ENCODE measurements at regions not wholly inside any gene's neighbourhood (a gene's known extent, or its start where the extent isn't known, plus 50 kb on each side); places are given as distances from the start of the nearest gene placed in this dataset.

DNA sequence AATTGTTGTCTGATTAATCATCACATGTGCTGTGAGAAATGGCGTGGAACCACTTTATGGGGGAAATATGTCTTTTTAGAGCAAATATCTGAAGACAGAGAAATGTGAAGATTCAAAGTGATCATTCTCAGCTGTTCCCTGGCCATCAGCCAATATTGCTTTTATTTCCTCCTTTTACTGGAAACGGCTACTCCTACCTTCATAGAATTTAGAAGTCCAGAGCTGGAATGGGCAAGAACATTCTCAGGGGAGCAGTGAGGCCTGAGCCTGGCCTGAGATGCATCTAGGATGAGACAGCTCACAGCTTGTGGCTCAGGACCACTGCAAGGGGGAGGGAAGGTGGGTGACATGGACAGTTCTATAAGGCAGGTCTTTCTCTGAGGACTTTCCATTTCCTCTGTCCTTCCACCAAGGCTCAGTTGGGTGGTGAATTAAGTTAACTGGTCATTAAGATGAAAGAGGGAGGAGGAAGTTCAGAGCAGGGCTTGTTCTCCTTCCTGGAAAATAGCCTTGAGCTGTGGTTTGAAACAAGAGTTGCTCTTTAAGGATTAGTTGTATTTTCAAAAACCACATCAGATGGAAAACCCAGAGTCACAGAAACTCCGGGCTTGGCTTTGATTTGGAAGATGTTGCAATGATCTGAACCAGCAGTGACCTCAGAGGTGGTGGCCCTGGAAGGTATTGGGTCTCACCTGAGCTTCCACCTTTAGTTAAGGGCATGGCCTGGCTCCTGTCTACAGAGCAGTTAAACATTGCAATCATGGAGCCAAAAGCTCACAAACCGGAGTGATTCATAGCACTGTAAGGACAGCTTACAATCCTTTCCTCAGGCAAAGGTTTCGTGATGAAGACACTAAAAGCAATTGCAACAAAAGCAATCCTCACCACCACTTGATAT is 144.3 kb downstream of the VAPA start:
- peak overlapping the region; percentile 93 for H2AK9ac ChIP-seq (replicated peaks; ENCODE audit: low read depth, low read length, poor library complexity)
- peak overlapping the region; percentile 99 for H3K4ac ChIP-seq (ENCODE audit: low read depth, low read length)
- in situ Hi-C loops (cut with MboI; ENCODE audit: low sequenced_read_pairs) (no loop called here), dilution Hi-C loops (cut with HindIII; ENCODE audit: low sequenced_read_pairs, unreplicated experiment) (no loop called here), intact Hi-C loops (cut with micrococcal nuclease) (loop anchor here (5.0 kb wide), 1 partner anchor 464 kb away; no protein-coding TSS in a partner anchor)
- peak overlapping the region; percentile 97 for H3K27ac ChIP-seq (ENCODE audit: insufficient read depth, low read length)
- H4K5ac ChIP-seq (ENCODE audit: low read depth, low read length) = peak overlapping the region; percentile 83
- no peaks in the 10 kb centered on the region for H3K27me3 ChIP-seq (ENCODE audit: control insufficient read depth, insufficient read depth, low read length)
- WGBS, 2 experiments (ENCODE audit: extremely low coverage in 2 of 2, insufficient read length in 1 of 2) = 20% methylated on average over 1 of the region's 5 CpGs; no CpG with 5 or more reads in 1 of the 2 experiments
- H4K8ac ChIP-seq (ENCODE audit: low read depth in 2 of 2, low read length in 2 of 2) = peak overlapping the region; percentile 93 to 97
- no TSS peak for BruUV-seq (replicated peaks)
- peaks cover 27% of the 10 kb centered on the region for H3K9me1 ChIP-seq (ENCODE audit: insufficient read depth, low read length)
- H2AK5ac ChIP-seq (ENCODE audit: low read depth, low read length) = peak overlapping the region; percentile 97
- H3K36me3 ChIP-seq (ENCODE audit: control insufficient read depth, insufficient read depth, low read length) = no peaks in the 10 kb centered on the region
- peak overlapping the region; percentile 99 for H4K91ac ChIP-seq (ENCODE audit: insufficient read depth, low read depth, low read length)
- peak overlapping the region; percentile 95 for H3K14ac ChIP-seq (replicated peaks; ENCODE audit: low read depth, low read length)
- H2BK120ac ChIP-seq (ENCODE audit: low read depth, low read length) = peak overlapping the region; percentile 99
- peak overlapping the region; percentile 97 for H2BK5ac ChIP-seq (ENCODE audit: low read depth, low read length, poor library complexity, severe bottlenecking)
- ATAC-seq (ENCODE audit: low read depth) (peak; percentile 45), DNase-seq (peak; percentile 84)
- peak overlapping the region; percentile 99 for H3K23ac ChIP-seq (ENCODE audit: low read depth, low read length)
- no peaks in the 10 kb centered on the region for H3K9me3 ChIP-seq (ENCODE audit: control insufficient read depth, insufficient read depth, low read length)
- no peaks in the 10 kb centered on the region for H4K20me1 ChIP-seq (ENCODE audit: insufficient read depth, low read length)
- 0 out of 2 replicates have a peak, but pooled peaks have one; percentile 45 for TF ChIP-seq FOS (IDR thresholded peaks at IDR 0.05; ENCODE audit: low read depth, low read length)
- TF ChIP-seq MAFK (IDR thresholded peaks at IDR 0.05; ENCODE audit: low read depth, low read length) = no peak
- TF ChIP-seq CEBPB (IDR thresholded peaks at IDR 0.05; ENCODE audit: low read depth, low read length) = peak; percentile 53; the same call in 1 of the 2 replicates
- 0 out of 2 replicates have a peak, but pooled peaks have one; percentile 34 for TF ChIP-seq BHLHE40 (IDR thresholded peaks at IDR 0.05; ENCODE audit: low read depth, low read length)
- no peak for TF ChIP-seq RAD21 (IDR thresholded peaks at IDR 0.05; ENCODE audit: low read length)
- H2BK20ac ChIP-seq (ENCODE audit: low read depth, low read length) = peak overlapping the region; percentile 99
- ChIA-PET CTCF (interaction anchor here (1.5 kb wide), 1 partner anchor 13 kb away, joined by 4 read pairs; no protein-coding TSS in a partner anchor), POLR2A (ENCODE audit: unreplicated experiment) (no interaction called here)
- H3K4me1 ChIP-seq (ENCODE audit: control insufficient read depth, insufficient read depth, low read length) = peaks cover 38% of the 10 kb centered on the region
- no peak overlapping the region for H3K4me3 ChIP-seq (ENCODE audit: insufficient read depth, low read depth, low read length)
- peak overlapping the region; percentile 96 for H2BK15ac ChIP-seq (ENCODE audit: low read depth, low read length)
- H2AFZ ChIP-seq (replicated peaks; ENCODE audit: low read length, poor library complexity) = peak overlapping the region; percentile 87
- peak overlapping the region; percentile 12; the same call in 1 of the 2 replicates for H3K9ac ChIP-seq (ENCODE audit: low read depth, low read length)
- H3K18ac ChIP-seq (ENCODE audit: low read depth, low read length) = peak overlapping the region; percentile 86
- H3K79me1 ChIP-seq (ENCODE audit: low read depth in 1 of 2, low read length in 2 of 2) = 0 out of 4 replicates have a peak, but pooled peaks cover 0 to 5% of the 10 kb centered on the region in 2 experiments
- H3K4me2 ChIP-seq (ENCODE audit: low read depth, low read length) = peak overlapping the region; percentile 7
- peak overlapping the region; percentile 81 for H3K56ac ChIP-seq (ENCODE audit: extremely low read depth, insufficient read depth, low read length)

Measured in IMR-90 (cell line).